ENCODE measurements at regions not wholly inside any gene's neighbourhood (a gene's known extent, or its start where the extent isn't known, plus 50 kb on each side); places are given as distances from the start of the nearest gene placed in this dataset.

GRCh38 chr2:221106241-221106640 is 465.9 kb downstream of the EPHA4 start:
- WGBS = 100% methylated on average over 1 of the region's 3 CpGs
- no peaks in the 10 kb centered on the region for H3K36me3 ChIP-seq (ENCODE audit: insufficient read depth, low read length)
- no peaks in the 10 kb centered on the region for H3K27me3 ChIP-seq (ENCODE audit: insufficient read depth, low read length)
- H3K4me1 ChIP-seq (ENCODE audit: insufficient read depth, low read length) = peaks cover 10% of the 10 kb centered on the region; the same call in 1 of the 2 replicates
- no peak overlapping the region for H3K27ac ChIP-seq (ENCODE audit: low read depth, low read length)
- H3K9me3 ChIP-seq (ENCODE audit: insufficient read depth, low read depth, low read length) = no peaks in the 10 kb centered on the region
- H3K9ac ChIP-seq (ENCODE audit: low read depth, low read length) = no peak overlapping the region
- no peak overlapping the region for H3K4me3 ChIP-seq (ENCODE audit: low read length)

GRCh38 chr2:221107424-221107823 is 464.7 kb downstream of the EPHA4 start:
- Histone ChIP-seq H3K4me1 (ENCODE audit: insufficient read depth, low read length) (peaks cover 10% of the 10 kb centered on the region; the same call in 1 of the 2 replicates), H3K9me3 (ENCODE audit: insufficient read depth, low read depth, low read length) (no peaks in the 10 kb centered on the region), H3K27me3 (ENCODE audit: insufficient read depth, low read length) (no peaks in the 10 kb centered on the region), H3K4me3 (ENCODE audit: low read length) (no peak overlapping the region), H3K27ac (ENCODE audit: low read depth, low read length) (no peak overlapping the region), H3K36me3 (ENCODE audit: insufficient read depth, low read length) (no peaks in the 10 kb centered on the region), H3K9ac (ENCODE audit: low read depth, low read length) (no peak overlapping the region)
- WGBS = no CpG with 5 or more reads among the region's 1 CpG

- Histone ChIP-seq H3K9me3 (ENCODE audit: insufficient read depth, low read depth, low read length) (no peaks in the 10 kb centered on the region), H3K27ac (ENCODE audit: low read depth, low read length) (no peak overlapping the region), H3K9ac (ENCODE audit: low read depth, low read length) (no peak overlapping the region), H3K27me3 (ENCODE audit: insufficient read depth, low read length) (no peaks in the 10 kb centered on the region), H3K4me1 (ENCODE audit: insufficient read depth, low read length) (peaks cover 5% of the 10 kb centered on the region; the same call in 1 of the 2 replicates), H3K36me3 (ENCODE audit: insufficient read depth, low read length) (no peaks in the 10 kb centered on the region), H3K4me3 (ENCODE audit: low read length) (no peak overlapping the region)
Measured at GRCh38 chr2:221109552-221109951, 462.6 kb downstream of the EPHA4 start.

GRCh38 chr2:221111739-221112138 is 460.4 kb downstream of the EPHA4 start:
- Histone ChIP-seq H3K27ac (ENCODE audit: low read depth, low read length) (no peak overlapping the region), H3K27me3 (ENCODE audit: insufficient read depth, low read length) (no peaks in the 10 kb centered on the region), H3K36me3 (ENCODE audit: insufficient read depth, low read length) (no peaks in the 10 kb centered on the region), H3K9me3 (ENCODE audit: insufficient read depth, low read depth, low read length) (no peaks in the 10 kb centered on the region), H3K4me3 (ENCODE audit: low read length) (no peak overlapping the region), H3K9ac (ENCODE audit: low read depth, low read length) (no peak overlapping the region), H3K4me1 (ENCODE audit: insufficient read depth, low read length) (peaks cover under 1% of the 10 kb centered on the region; the same call in 1 of the 2 replicates)
- 95% methylated on average over 4 of the region's 4 CpGs for WGBS

- WGBS = 65% methylated on average over 2 of the region's 3 CpGs
- Histone ChIP-seq H3K27ac (ENCODE audit: low read depth, low read length) (no peak overlapping the region), H3K27me3 (ENCODE audit: insufficient read depth, low read length) (no peaks in the 10 kb centered on the region), H3K4me1 (ENCODE audit: insufficient read depth, low read length) (no peaks in the 10 kb centered on the region), H3K9me3 (ENCODE audit: insufficient read depth, low read depth, low read length) (no peaks in the 10 kb centered on the region), H3K36me3 (ENCODE audit: insufficient read depth, low read length) (no peaks in the 10 kb centered on the region), H3K9ac (ENCODE audit: low read depth, low read length) (no peak overlapping the region), H3K4me3 (ENCODE audit: low read length) (no peak overlapping the region)
Measured at GRCh38 chr2:221112744-221113143, 459.4 kb downstream of the EPHA4 start.

- Histone ChIP-seq H3K36me3 (ENCODE audit: insufficient read depth, low read length) (no peaks in the 10 kb centered on the region), H3K27me3 (ENCODE audit: insufficient read depth, low read length) (no peaks in the 10 kb centered on the region), H3K9ac (ENCODE audit: low read depth, low read length) (no peak overlapping the region), H3K4me3 (ENCODE audit: low read length) (no peak overlapping the region), H3K27ac (ENCODE audit: low read depth, low read length) (no peak overlapping the region), H3K9me3 (ENCODE audit: insufficient read depth, low read depth, low read length) (no peaks in the 10 kb centered on the region), H3K4me1 (ENCODE audit: insufficient read depth, low read length) (no peaks in the 10 kb centered on the region)
- WGBS = 83% methylated on average over 3 of the region's 3 CpGs
Measured at GRCh38 chr2:221115944-221116343, 456.2 kb downstream of the EPHA4 start.

- Histone ChIP-seq H3K4me3 (ENCODE audit: low read length) (no peak overlapping the region), H3K9ac (ENCODE audit: low read depth, low read length) (no peak overlapping the region), H3K4me1 (ENCODE audit: insufficient read depth, low read length) (0 out of 2 replicates have a peak, but pooled peaks cover 6% of the 10 kb centered on the region), H3K36me3 (ENCODE audit: insufficient read depth, low read length) (no peaks in the 10 kb centered on the region), H3K9me3 (ENCODE audit: insufficient read depth, low read depth, low read length) (no peaks in the 10 kb centered on the region), H3K27ac (ENCODE audit: low read depth, low read length) (no peak overlapping the region), H3K27me3 (ENCODE audit: insufficient read depth, low read length) (no peaks in the 10 kb centered on the region)
- 100% methylated on average over 1 of the region's 2 CpGs for WGBS
Measured at GRCh38 chr2:221120643-221121042, 451.5 kb downstream of the EPHA4 start.

GRCh38 chr2:221123396-221123795 is 448.7 kb downstream of the EPHA4 start:
- no peak overlapping the region for H3K27ac ChIP-seq (ENCODE audit: low read depth, low read length)
- H3K4me3 ChIP-seq (ENCODE audit: low read length) = no peak overlapping the region
- WGBS = 97% methylated on average over 3 of the region's 3 CpGs
- H3K9me3 ChIP-seq (ENCODE audit: insufficient read depth, low read depth, low read length) = peaks cover 8% of the 10 kb centered on the region; the same call in 1 of the 2 replicates
- H3K27me3 ChIP-seq (ENCODE audit: insufficient read depth, low read length) = no peaks in the 10 kb centered on the region
- H3K36me3 ChIP-seq (ENCODE audit: insufficient read depth, low read length) = no peaks in the 10 kb centered on the region
- 0 out of 2 replicates have a peak, but pooled peaks cover 6% of the 10 kb centered on the region for H3K4me1 ChIP-seq (ENCODE audit: insufficient read depth, low read length)
- H3K9ac ChIP-seq (ENCODE audit: low read depth, low read length) = no peak overlapping the region

- H3K36me3 ChIP-seq (ENCODE audit: insufficient read depth, low read length) = no peaks in the 10 kb centered on the region
- H3K4me3 ChIP-seq (ENCODE audit: low read length) = no peak overlapping the region
- H3K27ac ChIP-seq (ENCODE audit: low read depth, low read length) = no peak overlapping the region
- 70% methylated on average over 9 of the region's 9 CpGs for whole genome bisulfite sequencing
- 0 out of 2 replicates have a peak, but pooled peaks cover 6% of the 10 kb centered on the region for H3K4me1 ChIP-seq (ENCODE audit: insufficient read depth, low read length)
- H3K27me3 ChIP-seq (ENCODE audit: insufficient read depth, low read length) = no peaks in the 10 kb centered on the region
- H3K9me3 ChIP-seq (ENCODE audit: insufficient read depth, low read depth, low read length) = peaks cover 9% of the 10 kb centered on the region; the same call in 1 of the 2 replicates
- H3K9ac ChIP-seq (ENCODE audit: low read depth, low read length) = no peak overlapping the region
Measured at GRCh38 chr2:221124532-221125240, 447.4 kb downstream of the EPHA4 start.

- Histone ChIP-seq H3K9me3 (ENCODE audit: insufficient read depth, low read depth, low read length) (peaks cover 9% of the 10 kb centered on the region; the same call in 1 of the 2 replicates), H3K36me3 (ENCODE audit: insufficient read depth, low read length) (no peaks in the 10 kb centered on the region), H3K9ac (ENCODE audit: low read depth, low read length) (no peak overlapping the region), H3K4me3 (ENCODE audit: low read length) (no peak overlapping the region), H3K27me3 (ENCODE audit: insufficient read depth, low read length) (no peaks in the 10 kb centered on the region), H3K4me1 (ENCODE audit: insufficient read depth, low read length) (0 out of 2 replicates have a peak, but pooled peaks cover 6% of the 10 kb centered on the region), H3K27ac (ENCODE audit: low read depth, low read length) (no peak overlapping the region)
- 96% methylated on average over 3 of the region's 3 CpGs for WGBS
Measured at GRCh38 chr2:221125691-221126090, 446.4 kb downstream of the EPHA4 start.

GRCh38 chr2:221129657-221130056 is 442.4 kb downstream of the EPHA4 start:
- H3K4me1 ChIP-seq (ENCODE audit: insufficient read depth, low read length) = 0 out of 2 replicates have a peak, but pooled peaks cover 2% of the 10 kb centered on the region
- 92% methylated on average over 1 of the region's 1 CpG for WGBS
- no peak overlapping the region for H3K4me3 ChIP-seq (ENCODE audit: low read length)
- H3K27me3 ChIP-seq (ENCODE audit: insufficient read depth, low read length) = no peaks in the 10 kb centered on the region
- no peak overlapping the region for H3K9ac ChIP-seq (ENCODE audit: low read depth, low read length)
- no peak overlapping the region for H3K27ac ChIP-seq (ENCODE audit: low read depth, low read length)
- peaks cover 9% of the 10 kb centered on the region; the same call in 1 of the 2 replicates for H3K9me3 ChIP-seq (ENCODE audit: insufficient read depth, low read depth, low read length)
- H3K36me3 ChIP-seq (ENCODE audit: insufficient read depth, low read length) = no peaks in the 10 kb centered on the region
